Pancreas (tissue), 10 donors: ENCODE measurements at regions not wholly inside any gene's neighbourhood (a gene's known extent, or its start where the extent isn't known, plus 50 kb on each side); places are given as distances from the start of the nearest gene placed in this dataset.

Experiments
- ATAC-seq, 4 donors: fragments of 200-7000 bp; cut with Tn5 transposase; one replicate each; pipeline versions ENCODE4 v1.8.0 to v1.9.1; 2020; ENCODE audit warnings: mild to moderate bottlenecking in 4 of 4, moderate library complexity in 4 of 4
- DNase-seq, 6 donors: peaks; one replicate each; pipeline ENCODE4 v3.0.0-alpha.2; 2020
- FAIRE-seq: peaks from 2 replicates; lab custom pipeline; 2012; peaks lifted over from hg19 to GRCh38; lab: Jason Lieb, UNC
- H3K27ac ChIP-seq, 4 donors: fragments of 200-600 bp; sonication (generic); 1 replicate in 3 of 4; 2 replicates in 1 of 4; pipeline versions ENCODE4 v1.5.0 to v1.8.0; 2020
- H3K27me3 ChIP-seq, 4 donors: fragments of 200-600 bp; one replicate each; pipeline ENCODE4 v1.8.0; 2021
- H3K36me3 ChIP-seq, 3 donors: fragments of 200-600 bp; sonication (generic) in 1 of 3; one replicate each; pipeline versions ENCODE4 v1.5.0 to v1.8.0; 2020 to 2021
- H3K4me1 ChIP-seq, 3 donors: fragments of 200-600 bp; one replicate each; pipeline ENCODE4 v1.8.0; 2021
- H3K4me3 ChIP-seq, 4 donors: fragments of 200-600 bp; sonication (generic) in 2 of 4; one replicate each; pipeline versions ENCODE4 v1.5.0 to v1.8.0; 2020 to 2021
- H3K9me3 ChIP-seq, 4 donors: fragments of 200-600 bp; one replicate each; pipeline ENCODE4 v1.8.0; 2021
- CTCF ChIP-seq, 4 donors: fragments of 200-600 bp; sonication (generic) in 3 of 4; IDR thresholded peaks; one replicate each; pipeline versions ENCODE4 v1.5.0 to v1.8.0; 2021; ENCODE audit warnings: antibody characterized with exemption in 4 of 4
- WGBS, 2 donors: extraction: QIAGEN DNeasy Blood & Tissue Kit; methylation state at CpG; one replicate each; pipeline ENCODE4 v1.1.7; 2013; 5-methylcytosine and 5-hydroxymethylcytosine counted together
- intact Hi-C, 3 donors: fragments of 100-400 bp; cut with DNase I; formaldehyde crosslinking; loops; one replicate each; pipeline versions ENCODE4 v1.11.1 to v1.14.2; 2022
- donor health status: healthy with polysubstance abuse.
- donor health status: DM: no; HTN: no; CAD: no; lungs with moderate emphysema.
- donor health status: DM: no; HTN: no; CAD: no.
- donor health status: control.
- donor health status: control.
- donor health status: Bipolar disorder and iron deficiency.
- donor health status: DM: yes; HTN: yes; CAD: no.
- donor health status: DM: no; HTN: no; CAD: no.
- donor health status: DM: no; HTN: no; CAD: no.
- donor health status: DM: yes; HTN: yes; CAD: no.

- Histone ChIP-seq H3K9me3 (no peaks in the 10 kb centered on the region), H3K4me3 (no peak overlapping the region), H3K27me3 (no peaks in the 10 kb centered on the region), H3K36me3 (no peaks in the 10 kb centered on the region), H3K27ac (no peak overlapping the region), H3K4me1 (no peaks in the 10 kb centered on the region)
- DNase-seq (no peak), FAIRE-seq (no peak), ATAC-seq (no peak)
- TF ChIP-seq CTCF (IDR thresholded peaks at IDR 0.05) = no peak
- intact Hi-C loops = no loop called here
- 73 to 85% methylated on average over 3 of the region's 3 CpGs for WGBS, 2 donors
Observed at GRCh38 chr11:80638296-80638695, 1197.5 kb upstream of the TENM4 start.

- no peaks in the 10 kb centered on the region for H3K27me3 ChIP-seq
- DNase-seq (no peak), ATAC-seq (no peak), FAIRE-seq (no peak)
- no peaks in the 10 kb centered on the region for H3K36me3 ChIP-seq
- TF ChIP-seq CTCF (IDR thresholded peaks at IDR 0.05) = no peak
- no peaks in the 10 kb centered on the region for H3K9me3 ChIP-seq
- H3K27ac ChIP-seq = no peak overlapping the region
- H3K4me1 ChIP-seq = no peaks in the 10 kb centered on the region
- 66 to 83% methylated on average over 2 of the region's 2 CpGs for WGBS, 2 donors
- no peak overlapping the region for H3K4me3 ChIP-seq
- intact Hi-C loops = no loop called here
Observed at GRCh38 chr11:80637571-80637970, 1196.7 kb upstream of the TENM4 start.

GRCh38 chr11:80636999-80637398 is 1196.2 kb upstream of the TENM4 start:
- DNase-seq (no peak), FAIRE-seq (no peak), ATAC-seq (no peak)
- intact Hi-C loops = no loop called here
- Histone ChIP-seq H3K27me3 (no peaks in the 10 kb centered on the region), H3K4me3 (no peak overlapping the region), H3K36me3 (no peaks in the 10 kb centered on the region), H3K9me3 (no peaks in the 10 kb centered on the region), H3K27ac (no peak overlapping the region), H3K4me1 (no peaks in the 10 kb centered on the region)
- TF ChIP-seq CTCF (IDR thresholded peaks at IDR 0.05) = no peak
- WGBS, 2 donors = 90 to 95% methylated on average over 3 of the region's 3 CpGs

- FAIRE-seq = no peak
- DNase-seq = no peak
- Histone ChIP-seq H3K27ac (no peak overlapping the region), H3K4me3 (no peak overlapping the region), H3K36me3 (no peaks in the 10 kb centered on the region), H3K27me3 (no peaks in the 10 kb centered on the region), H3K9me3 (no peaks in the 10 kb centered on the region), H3K4me1 (no peaks in the 10 kb centered on the region)
- ATAC-seq = no peak
- no peak for TF ChIP-seq CTCF (IDR thresholded peaks at IDR 0.05)
- WGBS, 2 donors = 28 to 36% methylated on average over 3 of the region's 3 CpGs
- intact Hi-C loops = no loop called here
Observed at GRCh38 chr11:80635178-80635577, 1194.3 kb upstream of the TENM4 start.

- Histone ChIP-seq H3K4me1 (no peaks in the 10 kb centered on the region), H3K27me3 (no peaks in the 10 kb centered on the region), H3K9me3 (no peaks in the 10 kb centered on the region), H3K4me3 (no peak overlapping the region), H3K27ac (no peak overlapping the region), H3K36me3 (no peaks in the 10 kb centered on the region)
- no peak for DNase-seq
- intact Hi-C loops = no loop called here
- no peak for TF ChIP-seq CTCF (IDR thresholded peaks at IDR 0.05)
- 58 to 73% methylated on average over 4 of the region's 4 CpGs for WGBS, 2 donors
- no peak for ATAC-seq
- FAIRE-seq = no peak
Observed at GRCh38 chr11:80632691-80633090, 1191.9 kb upstream of the TENM4 start.
